HCT116 (cell line): ENCODE measurements at regions not wholly inside any gene's neighbourhood (a gene's known extent, or its start where the extent isn't known, plus 50 kb on each side); places are given as distances from the start of the nearest gene placed in this dataset.

Experiments used
- CTCF ChIP-seq, 3 experiments: fragments of 200-600 bp in 1 of 3; sonication (generic) in 1 of 3; IDR thresholded peaks in 2 of 3; conservative IDR thresholded peaks in 1 of 3; 2 replicates each; pipeline ENCODE4 v1.5.1; 2012 to 2017; ENCODE audit warnings: low read depth in 2 of 3, low read length in 2 of 3, antibody characterized with exemption in 1 of 3, borderline replicate concordance in 1 of 3, control low read depth in 1 of 3, mild to moderate bottlenecking in 1 of 3, mixed read lengths in 1 of 3, mixed run types in 1 of 3, moderate library complexity in 1 of 3; ENCODE audit not compliant: insufficient read depth in 1 of 3
- EZH2 ChIP-seq: fragments of 200-600 bp; sonication (generic); IDR thresholded peaks from 2 replicates; pipeline ENCODE4 v1.6.1; 2017; ENCODE audit warnings: antibody characterized with exemption, mixed run types
- POLR2A ChIP-seq: IDR thresholded peaks from 2 replicates; pipeline ENCODE4 v1.7.0; 2011; ENCODE audit warnings: borderline replicate concordance; ENCODE audit not compliant: insufficient read depth, insufficient read length; ENCODE audit errors: extremely low read depth
- POLR2AphosphoS5 ChIP-seq: IDR thresholded peaks from 2 replicates; pipeline ENCODE4 v1.6.1; 2011; ENCODE audit warnings: mild to moderate bottlenecking, low read depth, low read length, moderate library complexity
- TCF7L2 ChIP-seq: IDR thresholded peaks from 2 replicates; pipeline ENCODE4 v1.7.0; 2011; ENCODE audit warnings: borderline replicate concordance, inconsistent platforms; ENCODE audit not compliant: insufficient read depth, insufficient read length; ENCODE audit errors: extremely low read depth

DNA sequence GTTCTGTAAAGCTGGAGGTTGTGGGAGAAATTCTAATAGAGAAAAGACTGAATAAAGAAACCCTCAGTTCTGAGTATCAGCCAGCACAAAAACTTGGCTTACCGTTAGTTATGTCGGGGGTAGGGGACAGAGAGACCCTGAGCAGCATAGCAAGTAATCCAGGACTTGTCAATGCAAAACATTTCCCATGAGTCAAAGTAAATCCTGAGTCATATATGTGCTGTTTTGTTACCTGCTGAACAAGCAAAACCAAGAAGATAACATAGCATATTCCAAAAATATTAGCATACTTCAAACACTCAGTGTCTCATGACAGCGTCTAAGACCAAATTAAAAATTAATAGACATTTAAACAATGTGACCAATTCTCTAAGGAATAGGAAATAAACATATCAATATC, 75.1 kb upstream of the LUZP2 start:
- TF ChIP-seq CTCF (IDR thresholded peaks at IDR 0.05 in 2 of 3, conservative IDR thresholded peaks at IDR 0.05 in 1 of 3; ENCODE audit: borderline replicate concordance in 1 of 3, insufficient read depth in 1 of 3, low read depth in 2 of 3, low read length in 2 of 3) (no peak), POLR2A (no peak), TCF7L2 (no peak), POLR2AphosphoS5 (no peak), EZH2 (no peak)
